Sigmoid colon (tissue), 4 donors: ENCODE measurements at regions not wholly inside any gene's neighbourhood (a gene's known extent, or its start where the extent isn't known, plus 50 kb on each side); places are given as distances from the start of the nearest gene placed in this dataset.

Experiments
- CTCF ChIP-seq, 4 experiments: fragments of 450-650 bp in 3 of 4; fragments of 200-600 bp in 1 of 4; IDR thresholded peaks; one replicate each; pipeline ENCODE4 v1.5.1; 2016 to 2019; ENCODE audit warnings: antibody characterized with exemption in 4 of 4, mild to moderate bottlenecking in 3 of 4, moderate library complexity in 2 of 4
- EP300 ChIP-seq, 4 donors: sonication (generic); formaldehyde crosslinking; IDR thresholded peaks; one replicate each; pipeline ENCODE4 v1.6.1; 2017; ENCODE audit warnings: antibody characterized with exemption in 4 of 4
- POLR2A ChIP-seq, 2 donors: fragments of 450-650 bp; IDR thresholded peaks; one replicate each; pipeline ENCODE4 v1.6.1; 2016; ENCODE audit warnings: antibody characterized with exemption in 2 of 2, mild to moderate bottlenecking in 2 of 2, moderate library complexity in 2 of 2
- POLR2AphosphoS5 ChIP-seq, 4 donors: sonication (generic); formaldehyde crosslinking; IDR thresholded peaks; one replicate each; pipeline ENCODE4 v1.6.1; 2017; ENCODE audit warnings: antibody characterized with exemption in 4 of 4

GRCh38 chr19:30123611-30124010 lies 181.6 kb downstream of the URI1 start:
- TF ChIP-seq CTCF (IDR thresholded peaks at IDR 0.05) (no peak), POLR2A (IDR thresholded peaks at IDR 0.05) (no peak), POLR2AphosphoS5 (IDR thresholded peaks at IDR 0.05) (no peak), EP300 (IDR thresholded peaks at IDR 0.05) (no peak)
